GM21526 (cell line): ENCODE measurements at regions not wholly inside any gene's neighbourhood (a gene's known extent, or its start where the extent isn't known, plus 50 kb on each side); places are given as distances from the start of the nearest gene placed in this dataset.
A peak's percentile ranks its signal among the peaks of the same experiment; 100 is the strongest.
"Not testable (repeated sequence)": the region's sequence is repeated elsewhere in the genome, so short reads cannot be mapped to it uniquely, and the experiment has no call there.

Experiments
- ATAC-seq: cut with Tn5 transposase; IDR thresholded peaks from one replicate; pipeline ENCODE4 v1.9.1; 2021; ENCODE audit warnings: moderate library complexity; ENCODE audit not compliant: unreplicated experiment, low FRiP score

GRCh38 chr5:57675236-57675635, 192.6 kb upstream of the ACTBL2 start:
- ATAC-seq, result no peak

- ATAC-seq, result no peak
These were observed 188.8 kb upstream of the ACTBL2 start for GRCh38 chr5:57671371-57671770.

GRCh38 chr5:57666582-57666981, 184.0 kb upstream of the ACTBL2 start:
- ATAC-seq, result no peak

GRCh38 chr5:57665146-57665936, 182.7 kb upstream of the ACTBL2 start:
- no peak for ATAC-seq

GRCh38 chr5:57664700-57665099, 182.1 kb upstream of the ACTBL2 start:
- no peak for ATAC-seq

GRCh38 chr5:57663466-57663865, 180.9 kb upstream of the ACTBL2 start:
- no peak for ATAC-seq

- no peak for ATAC-seq
These were observed 180.4 kb upstream of the ACTBL2 start for GRCh38 chr5:57662991-57663390.

- no peak for ATAC-seq
These were observed 177.3 kb upstream of the ACTBL2 start for GRCh38 chr5:57659886-57660285.

- no peak for ATAC-seq
These were observed 175.4 kb upstream of the ACTBL2 start for GRCh38 chr5:57658018-57658417.

GRCh38 chr5:57655228-57655627, 172.6 kb upstream of the ACTBL2 start:
- ATAC-seq, result no peak

- no peak for ATAC-seq
These were observed 171.2 kb upstream of the ACTBL2 start for GRCh38 chr5:57653636-57654290.

- no peak for ATAC-seq
These were observed 168.5 kb upstream of the ACTBL2 start for GRCh38 chr5:57651127-57651526.

- peak; percentile 97 for ATAC-seq
These were observed 167.9 kb upstream of the ACTBL2 start for GRCh38 chr5:57650360-57651069.

GRCh38 chr5:57642698-57643097, 160.1 kb upstream of the ACTBL2 start:
- ATAC-seq, result no peak

GRCh38 chr5:57642066-57642465, 159.5 kb upstream of the ACTBL2 start:
- no peak for ATAC-seq

- ATAC-seq, result no peak
These were observed 152.7 kb upstream of the ACTBL2 start for GRCh38 chr5:57635146-57635777.

- ATAC-seq, result no peak
These were observed 150.3 kb upstream of the ACTBL2 start for GRCh38 chr5:57632937-57633336.

GRCh38 chr5:57631139-57631538, 148.5 kb upstream of the ACTBL2 start:
- not testable (repeated sequence) for ATAC-seq

GRCh38 chr5:57627661-57628060, 145.1 kb upstream of the ACTBL2 start:
- no peak for ATAC-seq

- no peak for ATAC-seq
These were observed 144.1 kb upstream of the ACTBL2 start for GRCh38 chr5:57626703-57627102.

- ATAC-seq, result no peak
These were observed 139.0 kb upstream of the ACTBL2 start for GRCh38 chr5:57621624-57622023.
